ENCODE measurements at regions not wholly inside any gene's neighbourhood (a gene's known extent, or its start where the extent isn't known, plus 50 kb on each side); places are given as distances from the start of the nearest gene placed in this dataset.

DNA sequence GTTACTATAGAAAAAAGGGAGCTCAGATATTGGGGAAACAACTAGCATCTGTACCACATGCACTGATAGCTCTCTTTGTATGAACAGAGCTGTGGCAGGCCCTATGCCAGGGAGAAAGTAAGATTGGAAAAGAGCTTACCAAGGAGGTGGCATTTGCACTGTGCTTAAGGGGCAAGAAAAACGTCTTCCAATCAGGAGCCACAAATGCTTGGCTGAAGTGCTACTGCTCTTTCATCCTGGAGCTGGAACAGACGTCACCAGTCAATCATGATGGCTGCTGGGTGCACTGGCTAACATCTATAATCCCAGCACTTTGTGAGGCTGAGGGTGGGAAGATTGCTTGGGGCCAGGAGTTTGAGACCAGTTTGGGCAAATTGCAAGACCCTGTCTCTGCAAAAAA is 218.5 kb downstream of the SEC14L1 start:
- TF ChIP-seq, protein P1, sequence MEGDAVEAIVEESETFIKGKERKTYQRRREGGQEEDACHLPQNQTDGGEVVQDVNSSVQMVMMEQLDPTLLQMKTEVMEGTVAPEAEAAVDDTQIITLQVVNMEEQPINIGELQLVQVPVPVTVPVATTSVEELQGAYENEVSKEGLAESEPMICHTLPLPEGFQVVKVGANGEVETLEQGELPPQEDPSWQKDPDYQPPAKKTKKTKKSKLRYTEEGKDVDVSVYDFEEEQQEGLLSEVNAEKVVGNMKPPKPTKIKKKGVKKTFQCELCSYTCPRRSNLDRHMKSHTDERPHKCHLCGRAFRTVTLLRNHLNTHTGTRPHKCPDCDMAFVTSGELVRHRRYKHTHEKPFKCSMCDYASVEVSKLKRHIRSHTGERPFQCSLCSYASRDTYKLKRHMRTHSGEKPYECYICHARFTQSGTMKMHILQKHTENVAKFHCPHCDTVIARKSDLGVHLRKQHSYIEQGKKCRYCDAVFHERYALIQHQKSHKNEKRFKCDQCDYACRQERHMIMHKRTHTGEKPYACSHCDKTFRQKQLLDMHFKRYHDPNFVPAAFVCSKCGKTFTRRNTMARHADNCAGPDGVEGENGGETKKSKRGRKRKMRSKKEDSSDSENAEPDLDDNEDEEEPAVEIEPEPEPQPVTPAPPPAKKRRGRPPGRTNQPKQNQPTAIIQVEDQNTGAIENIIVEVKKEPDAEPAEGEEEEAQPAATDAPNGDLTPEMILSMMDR (IDR thresholded peaks at IDR 0.05; ENCODE audit: control extremely low read depth, extremely low read depth, low read depth, missing control alignments) = no peak
- CTCF ChIA-PET = interaction anchor here (1.0 to 4.2 kb wide), 6 partner anchors 10 to 136 kb away, joined by 3 to 14 read pairs (median 4); no protein-coding TSS in a partner anchor
- DNase-seq (ENCODE audit: extremely low spot score) = no peak
- POLR2A ChIA-PET = no interaction called here

GRCh38 chr17:77361986-77362620 is 221.3 kb downstream of the SEC14L1 start:
- DNase-seq (ENCODE audit: extremely low spot score) = no peak
- CTCF ChIA-PET = no interaction called here
- TF ChIP-seq, protein P1 (IDR thresholded peaks at IDR 0.05; ENCODE audit: control extremely low read depth, extremely low read depth, low read depth, missing control alignments) = no peak
- POLR2A ChIA-PET = no interaction called here

- CTCF ChIA-PET = no interaction called here
- no peak for DNase-seq (ENCODE audit: extremely low spot score)
- POLR2A ChIA-PET = no interaction called here
- TF ChIP-seq, protein P1 (IDR thresholded peaks at IDR 0.05; ENCODE audit: control extremely low read depth, extremely low read depth, low read depth, missing control alignments) = no peak
Observed at GRCh38 chr17:77363821-77364361, 223.1 kb downstream of the SEC14L1 start.

DNA sequence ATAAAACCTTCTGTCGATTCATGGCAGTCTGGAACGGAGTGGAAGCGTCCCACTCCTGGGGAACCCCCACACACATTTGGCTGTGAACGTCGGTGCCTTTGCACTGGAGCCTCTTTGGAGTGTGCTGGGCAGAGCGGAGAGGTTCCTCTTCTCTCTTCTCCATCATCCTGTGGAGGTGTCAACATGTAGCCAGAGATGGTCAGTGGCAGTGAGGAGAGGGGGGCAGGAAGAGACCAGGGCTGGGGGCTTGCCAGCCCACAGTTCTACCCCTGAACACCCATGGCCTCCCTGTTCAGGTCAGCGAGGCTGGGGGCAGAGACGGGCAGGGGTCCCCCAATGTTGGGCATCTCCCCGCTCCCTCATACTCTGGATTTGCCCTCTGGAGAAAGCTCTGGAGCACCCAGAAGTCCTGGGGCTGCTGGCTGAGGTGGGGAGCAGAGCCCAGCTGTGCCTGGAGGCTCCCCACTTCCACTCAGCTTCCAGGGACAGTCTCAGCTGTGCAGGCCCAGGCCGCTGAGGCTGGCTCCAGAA is 223.7 kb downstream of the SEC14L1 start:
- ChIA-PET POLR2A (no interaction called here), CTCF (no interaction called here)
- no peak for DNase-seq (ENCODE audit: extremely low spot score)
- TF ChIP-seq, protein P1 (IDR thresholded peaks at IDR 0.05; ENCODE audit: control extremely low read depth, extremely low read depth, low read depth, missing control alignments) = no peak

DNA sequence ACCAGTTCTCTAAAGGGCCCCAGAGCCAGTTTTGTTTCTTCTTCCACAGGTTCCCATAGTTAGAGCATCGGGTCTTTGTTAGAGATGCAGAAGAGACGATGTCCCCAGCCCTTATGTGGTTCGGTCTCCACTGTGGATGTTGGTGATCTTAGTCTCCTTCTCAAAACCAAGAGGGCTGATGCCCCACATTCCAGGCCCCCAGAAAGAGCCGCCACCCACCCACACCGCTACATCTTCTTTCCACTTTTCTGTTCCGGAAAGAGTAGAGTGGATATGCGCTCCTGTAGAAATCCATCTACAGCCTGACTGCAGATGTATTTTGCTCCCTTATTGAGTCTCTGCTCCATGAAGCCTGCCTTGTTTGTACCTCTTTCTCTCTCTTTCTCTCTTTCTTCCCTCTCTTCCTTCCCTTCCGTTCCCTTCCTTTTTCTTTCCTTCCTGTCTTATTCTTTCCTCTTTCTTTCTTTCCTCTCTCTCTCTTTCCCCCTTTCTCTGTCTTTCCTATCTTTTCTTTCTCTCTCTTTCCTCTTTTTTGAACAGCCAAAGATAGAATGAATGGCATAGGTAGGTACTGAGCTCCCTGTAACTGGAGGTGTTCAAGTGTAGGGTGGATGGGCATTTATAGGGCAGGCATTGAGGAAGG is 224.3 kb downstream of the SEC14L1 start:
- POLR2A ChIA-PET = no interaction called here
- no peak for DNase-seq (ENCODE audit: extremely low spot score)
- CTCF ChIA-PET = no interaction called here
- TF ChIP-seq, protein P1 (IDR thresholded peaks at IDR 0.05; ENCODE audit: control extremely low read depth, extremely low read depth, low read depth, missing control alignments) = no peak

DNA sequence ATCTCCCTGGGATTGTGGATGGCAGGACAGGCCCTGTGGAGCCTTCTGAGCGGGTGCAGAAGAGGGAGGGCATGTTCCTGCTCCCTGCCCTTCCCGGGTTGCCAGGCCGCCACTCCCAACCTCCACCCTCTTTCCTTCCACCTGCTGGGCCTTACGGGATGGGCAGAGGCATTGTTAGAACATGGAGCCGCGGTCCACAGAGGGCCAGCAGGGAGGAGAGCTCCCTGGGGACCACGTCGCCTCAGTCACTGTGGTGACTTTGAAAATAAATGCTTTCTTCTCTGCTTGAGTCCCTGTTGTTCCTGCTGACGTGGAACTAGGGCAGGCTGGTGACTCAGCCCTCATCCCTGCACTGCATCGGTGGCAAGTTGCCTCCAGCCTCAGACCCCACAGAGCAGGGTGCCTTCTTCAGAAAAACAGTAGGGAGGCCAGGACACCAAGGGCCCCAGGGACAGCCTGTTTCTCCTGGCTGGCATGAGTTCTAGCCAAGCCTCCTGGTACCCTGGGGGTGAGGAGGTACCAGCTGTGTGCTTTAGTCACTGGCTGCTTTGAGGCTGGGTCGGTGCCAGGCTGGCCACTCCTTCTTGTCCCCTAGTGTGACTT is 224.9 kb downstream of the SEC14L1 start:
- ChIA-PET POLR2A (interaction anchor here (1.1 kb wide), 1 partner anchor 132 kb away, joined by 3 read pairs; no protein-coding TSS in a partner anchor), CTCF (interaction anchor here (1.2 to 1.5 kb wide), 2 partner anchors 24 to 47 kb away, joined by 3 to 4 read pairs; no protein-coding TSS in a partner anchor)
- DNase-seq (ENCODE audit: extremely low spot score) = no peak
- TF ChIP-seq, protein P1 (IDR thresholded peaks at IDR 0.05; ENCODE audit: control extremely low read depth, extremely low read depth, low read depth, missing control alignments) = no peak
